Activated CD4-positive, CD25-positive, alpha-beta regulatory T cell treated with anti-CD3 and anti-CD28 coated beads, Interleukin-2, amount 50 U/mL, for 24 hours (primary cell): ENCODE measurements at regions not wholly inside any gene's neighbourhood (a gene's known extent, or its start where the extent isn't known, plus 50 kb on each side); places are given as distances from the start of the nearest gene placed in this dataset.
A peak's percentile ranks its signal among the peaks of the same experiment; 100 is the strongest.

Source experiments
- ATAC-seq, 2 donors: fragments of 150-1000 bp; cut with Tn5 transposase; one replicate each; pipeline ENCODE4 v1.10.0; 2021; ENCODE audit warnings: mild to moderate bottlenecking in 1 of 2, moderate library complexity in 1 of 2

DNA sequence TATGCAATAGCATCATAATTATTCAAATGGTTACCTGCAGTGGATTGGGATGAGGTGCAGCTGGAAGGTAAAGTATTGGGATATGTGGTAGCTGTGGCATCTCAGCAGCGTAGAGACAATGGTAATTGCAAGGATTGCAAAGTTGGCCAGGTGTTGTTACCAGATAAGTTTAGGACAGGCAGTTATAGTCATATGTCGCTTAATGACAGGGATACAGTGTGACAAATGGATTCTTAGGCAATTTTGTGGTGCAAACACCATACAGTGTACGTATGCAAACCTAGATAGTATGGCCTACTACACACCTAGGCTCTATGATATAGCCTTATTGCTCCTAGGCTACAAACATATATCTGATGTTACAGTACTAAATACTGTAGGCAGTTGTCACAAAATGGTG lies 163.5 kb upstream of the LYZL2 start:
- ATAC-seq, result no peak

DNA sequence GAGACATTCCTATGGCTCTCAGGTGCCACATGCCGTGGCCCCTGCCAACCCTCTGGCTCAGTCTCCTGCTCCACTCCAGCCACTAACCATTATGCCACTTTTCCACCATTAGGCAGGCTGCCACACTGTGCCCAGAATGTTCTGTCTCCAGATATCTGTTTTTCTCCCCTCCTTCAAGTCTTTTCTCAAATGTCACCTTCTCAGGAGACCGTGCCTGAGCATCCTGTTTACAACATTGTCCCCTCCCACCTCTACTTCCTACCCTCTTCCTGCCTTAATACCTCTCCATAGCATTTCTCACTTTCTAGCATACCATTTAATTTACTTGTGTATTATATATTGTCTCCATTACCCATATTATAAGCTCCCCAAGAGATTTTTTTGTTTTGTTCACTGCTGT lies 162.5 kb upstream of the LYZL2 start:
- no peak for ATAC-seq

- ATAC-seq, result no peak
Measured at GRCh38 chr10:30791197-30791611, 161.7 kb upstream of the LYZL2 start.

- ATAC-seq, result no peak
Measured at GRCh38 chr10:30789806-30790205, 160.3 kb upstream of the LYZL2 start.

DNA sequence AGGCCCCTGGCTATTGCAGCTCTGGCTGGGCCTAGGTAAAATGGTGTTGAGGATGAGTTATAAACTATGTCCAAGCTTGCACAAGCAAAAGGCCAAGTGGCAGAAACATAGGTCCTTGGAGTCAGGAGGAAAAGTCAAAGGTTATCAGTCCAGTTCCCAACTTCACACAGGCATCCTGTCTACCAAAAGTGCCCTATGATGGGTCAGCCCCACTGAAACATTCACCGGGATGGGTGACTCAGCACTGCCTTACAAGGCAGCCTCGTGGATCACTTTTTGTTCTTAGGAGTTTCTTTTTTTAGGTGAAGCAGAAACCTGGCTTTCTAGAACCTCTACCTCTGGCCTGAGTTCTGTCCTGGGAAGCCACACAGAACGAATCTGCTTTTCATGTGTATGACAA lies 158.8 kb upstream of the LYZL2 start:
- no peak for ATAC-seq

DNA sequence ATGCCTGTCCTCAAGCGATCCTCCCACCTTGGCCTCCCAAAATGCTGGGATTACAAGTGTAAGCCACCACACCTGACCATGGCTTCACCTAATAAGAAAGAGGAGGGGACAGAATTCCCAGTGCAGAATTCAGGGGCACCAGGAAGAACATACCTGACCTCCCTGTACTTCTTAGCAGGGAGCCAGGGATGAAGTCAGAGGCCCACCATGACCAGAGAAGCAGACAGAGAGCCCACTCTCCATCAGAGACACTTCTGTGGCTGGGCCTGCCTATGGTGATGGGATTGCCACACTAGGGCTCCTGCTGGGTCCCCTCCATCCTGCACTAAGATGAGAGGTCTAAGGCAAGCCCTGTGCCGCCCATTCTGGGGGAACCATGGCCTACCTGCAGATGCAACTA lies 157.4 kb upstream of the LYZL2 start:
- no peak for ATAC-seq

DNA sequence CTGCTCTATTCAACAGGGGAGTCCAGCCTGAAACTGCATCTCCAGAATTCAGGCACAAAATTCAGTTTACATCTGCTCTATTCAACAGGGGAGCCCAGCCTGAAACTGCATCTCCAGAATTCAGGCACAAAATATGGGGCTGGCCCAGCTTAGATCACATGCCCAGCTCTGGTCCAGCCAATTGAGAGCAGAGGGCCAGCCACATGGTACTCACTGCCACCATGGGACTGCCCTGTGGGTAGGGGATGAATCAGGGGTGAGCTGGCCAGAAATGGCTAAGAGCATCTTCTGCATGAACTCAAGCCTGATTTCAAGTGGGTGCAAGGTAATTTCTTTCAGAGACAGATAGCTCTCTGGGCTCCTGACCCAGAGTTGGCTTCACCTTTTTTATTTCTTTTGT lies 156.6 kb upstream of the LYZL2 start:
- no peak for ATAC-seq

- peak; percentile 5 to 22 for ATAC-seq
Measured at GRCh38 chr10:30784897-30785605, 155.5 kb upstream of the LYZL2 start.

DNA sequence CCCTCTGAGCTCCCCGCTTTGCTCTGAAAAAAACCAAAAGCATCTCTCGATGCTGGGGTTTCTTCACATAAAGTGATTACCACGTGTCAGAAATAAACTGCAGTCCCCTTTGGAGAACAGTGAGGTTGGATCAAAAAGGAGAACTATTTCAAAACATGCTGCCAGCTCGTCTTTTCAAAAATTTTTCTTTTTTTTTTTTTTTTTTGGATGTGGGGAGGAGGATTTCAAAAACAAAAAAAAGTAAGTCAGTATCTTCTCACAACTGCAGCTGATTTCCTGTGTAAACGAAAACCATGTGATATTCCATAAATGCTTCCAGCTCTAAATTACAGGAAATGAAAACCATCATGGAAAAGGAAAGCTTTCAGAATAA lies 155.0 kb upstream of the LYZL2 start:
- ATAC-seq, result no peak

DNA sequence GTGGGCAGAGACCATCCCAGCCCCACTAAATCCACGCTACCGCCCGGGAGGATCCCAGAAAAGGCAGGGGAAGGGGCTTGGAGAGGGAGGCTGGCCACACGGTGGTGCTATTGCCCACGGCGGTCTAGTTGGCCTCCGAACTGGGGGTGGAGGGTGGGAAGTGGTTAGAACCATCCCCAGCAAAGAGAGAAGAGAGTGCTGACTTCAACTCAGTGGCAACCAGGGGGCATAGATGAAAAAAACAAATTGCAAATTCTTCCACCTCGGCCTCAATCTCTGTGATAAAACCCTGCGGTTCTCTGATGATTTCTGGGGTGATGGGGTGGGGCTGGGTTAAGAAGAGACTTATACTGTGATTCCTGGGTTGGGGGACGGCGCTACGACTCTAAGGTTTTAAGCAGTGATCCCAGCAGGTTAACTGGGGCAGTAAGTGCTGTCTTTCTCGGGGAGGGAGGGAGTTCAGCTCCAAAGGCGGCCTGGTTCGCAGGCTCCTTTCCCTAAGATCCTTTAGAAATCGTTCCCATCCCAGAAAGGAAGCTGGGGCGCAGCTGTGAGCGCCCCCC lies 154.5 kb upstream of the LYZL2 start:
- ATAC-seq, result peak; percentile 74 to 81

GRCh38 chr10:30782537-30783461 lies 153.2 kb upstream of the LYZL2 start:
- no peak for ATAC-seq

- no peak for ATAC-seq
Measured at GRCh38 chr10:30782157-30782536, 152.6 kb upstream of the LYZL2 start.

- no peak for ATAC-seq
Measured at GRCh38 chr10:30781670-30782121, 152.1 kb upstream of the LYZL2 start.

DNA sequence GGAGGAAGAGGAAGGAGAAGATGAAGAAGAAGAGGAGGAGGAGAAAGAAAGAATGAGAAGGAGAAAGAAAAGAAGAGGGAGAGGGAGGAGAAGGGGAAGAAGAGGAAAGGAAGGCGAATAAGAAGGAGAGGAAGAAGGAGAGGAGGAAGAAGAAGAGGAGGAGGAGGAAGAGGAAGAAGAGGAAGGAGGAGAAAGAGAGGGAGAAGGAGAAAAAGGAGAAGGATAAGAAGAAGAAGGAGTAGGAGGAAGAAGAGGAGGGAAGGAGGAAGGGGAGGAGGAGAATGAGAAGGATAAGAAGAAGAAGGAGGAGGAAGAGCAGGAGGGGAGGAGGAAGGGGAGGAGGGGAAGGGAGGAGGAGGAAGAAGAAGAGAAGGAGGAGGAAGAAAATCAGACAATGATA lies 149.2 kb upstream of the LYZL2 start:
- no peak for ATAC-seq

- no peak for ATAC-seq
Measured at GRCh38 chr10:30775779-30776591, 146.4 kb upstream of the LYZL2 start.

DNA sequence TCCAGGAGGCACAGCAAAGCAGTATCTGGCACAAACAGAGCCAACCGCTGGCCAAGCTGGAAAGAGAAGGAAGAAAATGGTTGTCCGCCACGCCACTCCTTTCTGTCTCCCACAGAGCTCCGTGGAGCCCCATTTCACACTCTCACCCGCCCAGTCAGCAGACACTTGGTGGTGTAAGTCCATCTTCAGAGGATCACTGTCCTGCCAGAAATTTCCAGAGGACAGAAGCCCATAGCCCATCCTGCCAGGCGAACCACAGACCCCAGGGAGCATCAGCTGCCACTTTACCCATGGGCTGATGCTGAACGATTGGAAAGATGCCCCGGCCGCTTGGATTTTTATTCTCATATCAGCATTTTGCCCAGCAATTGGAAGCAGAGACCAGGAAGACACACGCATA lies 144.7 kb upstream of the LYZL2 start:
- ATAC-seq, result no peak

DNA sequence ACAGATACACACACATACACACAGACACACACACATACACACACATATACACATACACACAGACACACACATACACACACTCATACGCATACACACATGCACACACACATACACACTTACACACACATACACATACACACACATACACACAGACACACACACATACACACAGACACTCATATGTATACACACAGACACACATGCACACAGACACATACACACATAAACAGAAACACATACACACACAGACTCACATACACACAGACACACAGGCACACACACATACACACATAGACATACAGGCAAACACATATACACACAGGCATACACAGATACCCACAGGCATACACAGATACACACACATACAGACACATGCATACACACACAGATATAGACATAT lies 143.9 kb upstream of the LYZL2 start:
- no peak for ATAC-seq

DNA sequence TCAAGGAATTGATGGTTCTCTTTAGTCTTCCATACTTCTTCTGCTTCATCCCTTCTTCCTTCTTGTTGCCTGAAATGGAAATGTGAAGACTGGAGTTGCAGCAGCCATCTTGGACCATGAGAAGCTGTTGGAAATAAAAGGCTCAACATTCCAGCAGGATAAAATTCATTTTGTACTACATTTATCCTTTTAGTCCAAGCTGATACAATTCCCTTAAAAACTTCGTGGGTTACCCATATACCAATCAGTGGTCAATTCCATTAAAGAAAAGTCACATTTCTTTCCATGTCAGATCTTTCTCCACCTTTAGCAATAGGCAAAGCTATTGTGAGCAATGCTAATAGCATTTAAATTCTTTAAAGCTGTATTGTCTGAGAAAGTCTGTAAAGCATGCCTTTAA lies 141.3 kb upstream of the LYZL2 start:
- no peak for ATAC-seq

DNA sequence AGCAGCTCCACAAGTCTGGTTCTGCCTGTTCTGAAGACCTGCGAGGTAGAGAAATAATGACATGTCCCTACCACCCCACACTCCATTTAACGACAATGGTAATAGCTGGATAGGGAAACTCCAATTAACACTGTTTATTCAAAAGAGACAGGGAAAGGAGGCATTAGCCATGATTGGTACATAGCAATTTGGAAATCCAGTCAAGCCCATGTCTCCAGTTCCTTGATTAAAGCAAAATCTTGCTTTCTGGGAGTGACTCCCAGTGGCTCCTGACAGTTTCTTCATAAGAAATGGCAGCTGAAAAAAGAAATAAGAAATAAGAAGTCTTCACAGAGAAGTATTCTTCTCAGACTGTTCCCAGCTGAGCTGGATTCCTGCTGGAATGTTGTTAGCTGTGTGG lies 140.7 kb upstream of the LYZL2 start:
- no peak for ATAC-seq

GRCh38 chr10:30769361-30769760 lies 139.8 kb upstream of the LYZL2 start:
- no peak for ATAC-seq

GRCh38 chr10:30765616-30766015 lies 136.1 kb upstream of the LYZL2 start:
- no peak for ATAC-seq

- no peak for ATAC-seq
Measured at GRCh38 chr10:30765022-30765615, 135.6 kb upstream of the LYZL2 start.

GRCh38 chr10:30763918-30764317 lies 134.4 kb upstream of the LYZL2 start:
- ATAC-seq, result no peak
